Fibroblast of peridontal ligament (primary cell): ENCODE measurements at regions not wholly inside any gene's neighbourhood (a gene's known extent, or its start where the extent isn't known, plus 50 kb on each side); places are given as distances from the start of the nearest gene placed in this dataset.

ENCODE experiments used
- DNase-seq: peaks from one replicate; pipeline ENCODE4 v3.0.0-alpha.2; 2010; ENCODE audit errors: extremely low read depth

DNA sequence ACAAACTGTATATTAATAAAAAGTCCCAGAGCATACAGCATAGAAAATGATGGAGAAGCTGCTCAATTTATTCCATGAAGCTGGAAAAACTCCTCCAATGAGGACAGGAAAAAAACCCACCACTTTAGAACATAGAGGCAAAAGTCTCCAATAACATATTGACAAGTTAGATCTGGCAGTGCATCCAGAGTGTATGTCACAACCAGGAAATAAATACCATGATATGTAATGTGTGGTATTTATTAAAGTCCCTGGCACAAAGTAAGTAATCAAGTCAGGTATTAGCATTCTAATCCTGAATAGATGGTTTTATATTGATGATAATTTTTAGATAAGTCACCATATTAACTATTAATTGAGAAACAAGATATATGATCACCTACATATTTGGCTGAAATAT is 427.3 kb upstream of the HS6ST1 start:
- no peak for DNase-seq

GRCh38 chr2:128746356-128746755 is 427.7 kb upstream of the HS6ST1 start:
- DNase-seq: no peak

- DNase-seq: no peak
These were observed 429.7 kb upstream of the HS6ST1 start for GRCh38 chr2:128748336-128748735.

GRCh38 chr2:128748835-128749605 is 430.4 kb upstream of the HS6ST1 start:
- DNase-seq: no peak

GRCh38 chr2:128750328-128751165 is 431.9 kb upstream of the HS6ST1 start:
- no peak for DNase-seq

GRCh38 chr2:128751746-128752145 is 433.1 kb upstream of the HS6ST1 start:
- DNase-seq: no peak

DNA sequence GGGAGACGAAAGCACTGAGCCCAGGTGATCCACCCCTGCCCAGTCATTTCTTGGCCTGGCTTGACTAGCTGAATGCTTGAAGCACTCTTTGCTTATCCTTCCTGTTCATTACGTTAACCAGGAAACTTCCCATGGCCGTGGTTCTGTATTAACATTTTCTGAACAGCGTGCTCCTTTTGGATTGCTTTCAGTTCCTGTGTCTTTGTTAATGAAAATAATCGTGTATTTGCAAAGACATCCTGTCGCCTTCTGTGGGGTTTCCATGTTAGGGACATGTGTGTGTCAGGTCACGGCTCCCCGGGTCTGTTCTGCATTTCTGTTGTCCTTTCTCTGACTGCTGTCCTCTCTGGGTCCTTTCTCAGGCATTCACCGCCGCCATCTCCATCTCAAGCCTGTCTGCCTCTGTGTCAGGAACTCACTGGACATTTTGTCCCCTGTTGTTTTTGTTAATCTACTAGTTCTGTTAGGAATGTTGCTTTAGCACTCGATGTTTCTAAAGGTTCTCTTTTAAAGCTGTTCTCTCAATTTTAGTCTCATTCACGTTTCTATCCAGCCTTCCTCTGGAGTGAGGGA is 434.1 kb upstream of the HS6ST1 start:
- DNase-seq: no peak

DNA sequence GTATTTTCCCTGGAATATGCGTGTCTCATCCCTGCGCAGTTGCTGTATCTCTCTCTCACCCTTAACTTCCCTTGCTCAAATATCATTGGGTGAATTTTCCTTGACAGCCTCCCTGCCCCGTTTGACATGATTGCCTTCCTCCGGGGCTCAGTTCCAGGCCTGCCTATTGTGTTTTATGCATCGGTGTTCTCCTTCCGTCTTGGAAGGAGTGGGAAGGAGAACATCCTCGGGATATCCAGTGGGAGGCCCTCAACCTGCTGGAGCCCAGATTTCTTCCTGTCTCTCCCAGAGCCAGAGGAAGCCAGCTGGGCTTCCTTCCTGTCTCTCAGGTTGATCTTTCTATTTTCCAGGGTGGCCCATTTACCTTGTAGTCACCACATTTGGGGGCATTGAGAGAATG is 434.7 kb upstream of the HS6ST1 start:
- DNase-seq: no peak

DNA sequence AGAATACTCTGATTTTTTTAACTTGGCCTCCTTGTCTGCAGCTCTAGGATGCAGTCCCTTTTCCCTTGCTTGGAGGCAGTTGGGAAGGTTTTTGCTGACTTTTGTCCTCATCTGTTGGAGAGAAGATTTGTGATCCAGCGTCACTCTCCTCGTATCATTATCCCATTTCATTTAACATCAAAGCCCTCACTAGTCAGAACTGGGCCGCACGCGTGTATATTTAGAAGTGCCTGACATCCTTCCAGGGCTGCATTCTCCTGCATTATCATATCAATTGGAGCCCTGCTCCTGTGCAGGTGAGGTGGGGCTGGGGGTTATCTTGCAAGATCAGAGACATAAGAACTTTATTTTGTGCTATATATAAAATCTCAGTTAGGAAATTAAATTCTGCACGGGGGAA is 435.1 kb upstream of the HS6ST1 start:
- no peak for DNase-seq

DNA sequence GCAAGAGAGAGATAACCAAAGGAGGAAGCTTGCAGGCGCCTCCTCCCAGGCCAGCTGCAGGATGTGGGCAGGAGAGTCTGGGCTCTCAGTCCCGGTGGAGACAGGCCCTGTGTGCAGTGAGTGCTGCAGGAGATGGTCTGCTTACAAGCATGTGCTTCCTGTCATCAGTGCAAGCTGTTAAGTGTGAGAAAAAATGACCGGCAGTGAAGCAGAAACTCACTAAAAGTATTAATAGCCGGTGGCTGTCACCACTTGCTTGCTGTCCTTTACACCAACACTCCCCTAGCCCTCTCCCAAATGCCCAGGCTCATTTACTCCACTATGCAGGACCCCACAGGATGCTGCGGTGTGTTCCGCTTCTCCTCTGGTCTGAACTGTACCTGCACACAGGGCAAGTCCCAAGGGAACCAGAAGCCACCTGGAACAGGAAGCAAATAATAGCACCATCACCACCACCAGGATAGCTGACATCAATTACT is 435.6 kb upstream of the HS6ST1 start:
- no peak for DNase-seq

DNA sequence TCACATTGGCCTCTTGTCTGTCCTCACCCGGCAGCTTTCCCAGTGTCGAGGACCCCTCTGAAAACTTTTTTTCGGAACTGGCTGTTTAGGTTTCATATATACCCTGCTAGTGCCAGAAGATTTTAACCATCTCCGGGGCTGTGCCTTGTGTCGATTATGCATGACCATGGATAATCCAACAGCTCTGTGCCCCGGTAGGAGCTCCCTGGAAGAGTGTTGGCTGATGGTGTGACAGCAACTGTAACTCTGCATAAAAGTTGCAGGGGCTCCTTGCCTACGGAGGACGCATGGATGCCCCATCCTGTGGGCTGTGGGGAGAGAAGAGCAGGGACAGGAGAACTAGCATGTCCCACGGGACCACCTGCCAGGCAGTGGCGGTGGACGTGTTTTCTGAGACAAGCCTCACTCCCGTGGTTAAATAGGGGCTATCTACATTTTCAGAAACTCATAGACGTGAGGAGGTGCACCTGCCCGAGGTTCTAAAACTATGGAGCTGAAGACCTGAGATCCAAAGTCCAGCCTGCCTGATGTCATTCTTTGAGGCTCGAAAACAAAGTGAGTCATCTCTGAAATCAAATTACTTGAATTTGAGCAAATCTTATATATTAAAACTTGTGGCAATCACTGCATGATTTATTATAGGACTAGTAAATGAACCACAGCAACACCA is 437.2 kb upstream of the HS6ST1 start:
- DNase-seq: no peak

- no peak for DNase-seq
These were observed 437.7 kb upstream of the HS6ST1 start for GRCh38 chr2:128756365-128756717.

- DNase-seq: no peak
These were observed 447.1 kb upstream of the HS6ST1 start for GRCh38 chr2:128765811-128766210.

DNA sequence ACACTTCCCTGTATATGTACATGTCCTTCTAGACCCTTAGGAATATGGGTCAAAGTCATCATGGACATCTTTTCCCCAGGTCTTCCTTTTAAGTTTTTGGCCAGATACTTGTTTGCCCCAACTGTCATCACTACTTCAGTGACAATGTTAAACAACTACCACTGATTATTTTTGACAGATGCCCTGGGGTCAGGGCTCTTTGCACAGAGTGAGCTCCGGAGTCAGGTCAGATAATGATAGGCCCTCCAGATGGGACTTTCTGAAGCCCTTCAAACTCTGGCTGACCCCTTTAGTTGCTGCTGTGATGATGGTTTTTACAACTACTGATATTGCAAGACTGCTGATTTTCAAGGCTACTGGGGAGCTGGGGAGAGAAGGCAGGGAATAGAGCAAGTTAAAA is 449.4 kb upstream of the HS6ST1 start:
- DNase-seq: no peak

DNA sequence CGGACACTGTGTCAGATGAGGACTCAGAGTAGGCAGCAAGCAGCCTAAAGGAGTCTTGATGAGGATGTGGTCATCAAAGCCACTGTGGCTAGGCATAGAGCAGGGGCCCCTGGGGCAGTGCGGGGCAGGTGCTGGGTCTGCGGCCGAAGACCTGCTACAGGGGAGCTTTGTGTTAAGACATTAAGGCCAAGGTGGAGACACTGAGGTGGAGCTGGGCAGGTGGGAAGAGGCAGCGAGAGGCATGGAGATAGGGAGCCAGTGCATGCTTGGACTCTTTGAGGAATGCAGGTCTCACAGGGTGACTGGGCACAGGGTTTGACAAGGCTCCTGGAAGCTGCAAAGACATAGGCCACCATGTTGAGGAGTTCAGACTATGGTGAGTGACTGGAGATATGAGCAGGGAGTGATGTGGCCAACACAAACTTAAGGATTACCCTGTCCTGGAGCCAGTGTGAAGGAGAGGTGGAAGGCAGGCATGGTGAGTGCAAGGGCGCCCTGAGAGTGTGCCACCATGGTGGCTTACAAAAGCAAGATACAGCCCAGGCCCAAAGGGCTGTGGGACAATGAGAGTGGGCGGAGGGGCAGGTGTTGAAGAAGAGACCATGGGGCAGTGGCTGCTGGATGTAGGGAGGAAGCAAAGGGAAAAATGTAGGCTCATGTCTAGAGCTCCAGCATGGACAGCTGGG is 450.9 kb upstream of the HS6ST1 start:
- no peak for DNase-seq

DNA sequence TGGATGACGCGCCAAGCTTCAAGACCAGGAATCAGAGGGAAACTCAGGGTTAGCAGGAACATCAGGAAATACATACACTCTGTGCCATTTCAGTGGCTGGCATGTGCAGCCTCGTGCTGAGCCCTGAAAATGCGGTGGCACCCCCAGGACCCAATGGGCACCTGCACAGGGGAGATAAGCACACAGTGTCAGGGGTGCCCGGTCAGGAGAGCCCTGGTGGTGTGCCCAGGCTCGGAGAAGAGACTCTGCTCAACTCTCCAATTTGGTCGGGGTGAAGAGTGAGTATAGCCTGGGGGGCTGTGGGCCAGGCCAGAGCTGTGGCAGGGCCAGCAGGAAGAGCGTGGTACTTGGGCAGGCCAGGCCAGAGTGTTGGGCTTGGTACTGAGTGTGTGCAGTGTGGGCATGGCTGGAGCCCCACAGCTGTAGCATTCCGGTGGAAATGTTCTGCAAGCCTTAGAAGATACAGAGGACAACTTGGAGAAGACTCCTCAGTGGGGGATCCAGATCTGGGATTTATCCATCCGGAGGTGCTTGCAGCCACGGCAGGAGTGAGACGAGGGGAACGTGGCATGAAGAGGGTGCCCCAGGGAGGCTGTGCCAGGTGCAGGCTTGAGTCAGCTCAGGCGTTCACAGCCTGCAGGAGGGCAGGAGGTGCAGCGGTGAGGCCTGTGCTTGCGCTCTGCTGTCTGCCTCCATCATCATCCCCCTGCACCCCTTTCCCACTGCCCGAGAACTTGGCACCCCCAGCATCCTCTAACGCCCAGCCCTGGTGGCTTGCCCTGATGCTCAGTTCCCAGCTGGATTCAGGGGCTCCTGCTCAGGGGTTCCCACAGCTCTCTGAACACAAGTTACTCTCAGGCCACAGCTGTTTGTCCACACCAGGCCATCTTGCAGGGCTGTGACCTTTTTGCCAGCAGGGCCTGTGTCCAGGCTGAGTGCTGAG is 451.7 kb upstream of the HS6ST1 start:
- DNase-seq: no peak

DNA sequence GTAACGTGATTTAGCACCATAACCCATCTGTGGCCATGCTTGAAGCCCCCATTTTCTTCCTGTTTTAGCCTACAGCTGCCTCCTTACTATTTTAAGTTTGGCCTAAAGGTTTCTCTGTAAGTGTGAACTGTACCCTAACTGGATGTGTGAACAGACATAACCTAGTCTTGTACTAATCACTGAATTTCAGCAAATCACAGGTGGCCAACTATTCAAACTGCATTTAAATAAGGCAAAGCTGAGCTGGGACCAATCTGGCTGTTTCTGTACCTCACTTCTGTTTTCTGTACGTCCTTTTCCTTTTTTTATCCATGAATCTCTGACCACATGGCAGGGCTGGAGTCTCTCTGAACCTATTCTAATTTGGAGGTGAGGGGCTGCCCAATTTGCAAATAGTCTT is 452.7 kb upstream of the HS6ST1 start:
- DNase-seq: no peak

GRCh38 chr2:128772671-128773070 is 454.0 kb upstream of the HS6ST1 start:
- DNase-seq: no peak

DNA sequence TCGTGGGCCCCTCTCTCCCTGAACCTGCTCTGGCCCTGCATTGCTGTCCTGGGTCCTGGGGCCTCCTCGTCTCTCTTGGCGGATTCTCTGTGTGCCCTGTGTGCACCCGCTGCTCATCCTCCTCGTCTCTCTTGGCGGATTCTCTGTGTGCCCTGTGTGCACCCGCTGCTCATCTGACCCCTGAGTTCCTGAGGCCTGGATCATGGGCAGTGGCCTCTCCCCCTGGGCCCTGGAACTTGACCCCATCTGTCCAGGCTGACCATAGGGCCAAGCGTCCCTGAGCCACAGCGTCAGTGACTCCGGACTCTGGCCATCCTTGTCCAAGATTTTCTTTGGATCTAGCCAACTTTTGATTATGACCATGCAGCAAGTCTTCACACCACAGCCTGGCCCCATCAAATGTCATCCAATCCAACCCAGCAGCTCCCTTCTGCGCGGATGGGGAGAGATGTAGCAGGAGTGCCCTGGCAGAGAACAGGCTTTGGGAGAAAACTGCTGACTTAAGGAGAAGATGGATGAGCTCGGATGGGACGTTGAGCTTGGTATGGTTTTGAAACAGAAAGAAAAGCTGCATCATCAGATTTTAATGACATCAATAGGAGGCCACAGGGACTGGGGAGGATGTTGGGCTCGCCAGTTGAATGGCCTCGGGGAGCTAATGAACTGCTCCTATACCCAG is 455.1 kb upstream of the HS6ST1 start:
- no peak for DNase-seq
